Activated naive CD8-positive, alpha-beta T cell treated with anti-CD3 and anti-CD28 coated beads, Interleukin-2, amount 50 U/mL, for 24 hours (primary cell): ENCODE measurements at regions not wholly inside any gene's neighbourhood (a gene's known extent, or its start where the extent isn't known, plus 50 kb on each side); places are given as distances from the start of the nearest gene placed in this dataset.
"Not testable (repeated sequence)": the region's sequence is repeated elsewhere in the genome, so short reads cannot be mapped to it uniquely, and the experiment has no call there.

Experiments used
- ATAC-seq: fragments of 150-1000 bp; cut with Tn5 transposase; one replicate; pipeline ENCODE4 v1.10.0; 2021
- DNase-seq: peaks from one replicate; pipeline ENCODE4 v3.0.0; 2021
- H3K27ac Mint-ChIP-seq: one replicate; pipeline ENCODE4 v1.8.0; 2021; ENCODE audit warnings: mild to moderate bottlenecking, mixed read lengths
- H3K27me3 Mint-ChIP-seq: one replicate; pipeline ENCODE4 v1.8.0; 2021; ENCODE audit warnings: mixed read lengths
- H3K36me3 Mint-ChIP-seq: one replicate; pipeline ENCODE4 v1.8.0; 2021; ENCODE audit warnings: low read depth, mixed read lengths
- H3K4me1 Mint-ChIP-seq: one replicate; pipeline ENCODE4 v1.8.0; 2021; ENCODE audit warnings: mixed read lengths
- H3K4me3 Mint-ChIP-seq: one replicate; pipeline ENCODE4 v1.8.0; 2021; ENCODE audit warnings: mild to moderate bottlenecking, moderate library complexity, mixed read lengths
- H3K9me3 Mint-ChIP-seq: one replicate; pipeline ENCODE4 v1.8.0; 2021; ENCODE audit warnings: mixed read lengths

DNA sequence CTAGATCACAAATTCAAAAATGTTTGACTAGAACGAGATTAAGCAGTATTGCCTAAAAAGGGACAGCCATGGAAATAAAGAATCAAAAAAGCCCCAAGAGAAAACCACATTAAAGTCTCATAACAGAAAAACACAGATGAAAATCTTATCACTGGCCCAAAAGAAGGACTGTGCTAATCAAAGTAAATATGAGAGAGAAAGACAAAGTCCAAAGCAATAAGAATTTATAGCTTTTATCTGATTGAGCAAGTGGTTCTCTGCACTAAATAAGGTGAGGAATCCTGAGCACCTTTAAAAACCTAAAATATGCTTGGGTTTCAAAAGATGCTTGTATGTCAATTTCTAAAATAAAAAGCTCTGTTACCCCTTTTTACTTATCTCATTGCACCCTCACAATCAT lies 409.3 kb downstream of the GASK1B start:
- Mint-ChIP-seq H3K4me1 (no peaks in the 10 kb centered on the region), H3K36me3 (no peaks in the 10 kb centered on the region), H3K27ac (no peak overlapping the region), H3K4me3 (no peak overlapping the region), H3K27me3 (no peaks in the 10 kb centered on the region), H3K9me3 (peaks cover 4% of the 10 kb centered on the region)
- ATAC-seq (no peak), DNase-seq (no peak)

DNA sequence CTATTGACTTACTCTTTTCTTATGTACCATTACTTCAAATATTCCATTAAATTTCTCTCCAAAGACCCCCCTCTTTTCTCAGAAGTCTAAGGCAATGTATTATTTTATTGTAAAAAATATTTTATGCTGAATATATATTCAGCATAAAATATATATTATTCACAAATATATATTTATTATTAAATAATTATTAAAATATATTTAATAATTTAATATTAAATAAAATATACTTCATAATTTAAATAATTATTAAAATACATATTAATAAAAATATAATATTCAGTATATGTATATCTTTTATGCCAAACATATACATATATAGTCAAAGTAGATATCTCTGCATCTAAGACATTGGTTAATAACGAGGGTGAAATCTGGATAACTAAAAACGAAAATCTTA lies 418.4 kb downstream of the GASK1B start:
- no peak overlapping the region for H3K4me3 Mint-ChIP-seq
- H3K4me1 Mint-ChIP-seq, result no peaks in the 10 kb centered on the region
- ATAC-seq (no peak), DNase-seq (no peak)
- H3K27ac Mint-ChIP-seq, result no peak overlapping the region
- H3K27me3 Mint-ChIP-seq, result no peaks in the 10 kb centered on the region
- H3K36me3 Mint-ChIP-seq, result no peaks in the 10 kb centered on the region
- H3K9me3 Mint-ChIP-seq, result peaks cover 5% of the 10 kb centered on the region

DNA sequence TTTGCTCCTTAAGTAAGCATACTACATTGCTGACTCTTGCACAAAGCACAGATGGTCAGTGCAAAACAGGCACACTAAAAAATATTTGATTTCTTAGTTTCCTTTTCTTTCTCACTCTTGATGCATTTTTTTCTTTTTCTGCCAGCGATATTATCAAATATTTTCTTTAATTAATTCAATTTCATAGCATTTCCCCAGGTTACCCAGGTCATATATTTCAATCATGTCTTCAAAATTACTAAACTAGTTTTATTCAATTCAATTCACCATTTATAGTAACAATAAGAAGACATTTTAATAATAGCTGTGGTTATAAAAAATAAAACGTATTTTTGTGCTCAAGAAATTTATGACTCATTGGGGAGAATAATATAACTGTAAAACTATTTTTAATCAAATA lies 421.2 kb downstream of the GASK1B start:
- no peak overlapping the region for H3K27ac Mint-ChIP-seq
- ATAC-seq, result no peak

DNA sequence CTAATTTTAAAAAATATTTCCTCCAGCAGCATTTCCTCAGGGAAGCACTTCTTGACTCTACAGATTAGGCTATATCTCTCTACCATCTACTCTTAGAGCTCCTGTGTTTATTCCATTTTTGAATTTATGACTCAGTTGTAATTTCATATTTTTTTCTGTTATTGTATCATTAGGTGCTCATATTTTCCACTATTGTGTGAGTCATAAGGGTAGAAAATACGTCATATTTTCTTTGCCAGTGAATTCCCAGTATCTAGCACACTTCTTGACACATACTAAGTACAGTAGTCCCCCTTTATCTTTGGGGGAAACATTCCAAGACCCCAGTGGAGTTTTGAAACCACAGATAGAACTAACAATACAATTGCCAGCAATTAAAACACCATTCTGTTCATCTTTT lies 431.2 kb downstream of the GASK1B start:
- Mint-ChIP-seq H3K27ac (no peak overlapping the region), H3K4me1 (no peaks in the 10 kb centered on the region), H3K27me3 (no peaks in the 10 kb centered on the region), H3K4me3 (no peak overlapping the region), H3K36me3 (no peaks in the 10 kb centered on the region), H3K9me3 (no peaks in the 10 kb centered on the region)
- ATAC-seq (no peak), DNase-seq (no peak)

More for the DNA sequence above, 421.2 kb downstream of the GASK1B start:
- H3K4me3 Mint-ChIP-seq, result no peak overlapping the region
- no peak for DNase-seq
- H3K4me1 Mint-ChIP-seq, result no peaks in the 10 kb centered on the region
- peaks cover 17% of the 10 kb centered on the region for H3K9me3 Mint-ChIP-seq
- H3K36me3 Mint-ChIP-seq, result no peaks in the 10 kb centered on the region
- no peaks in the 10 kb centered on the region for H3K27me3 Mint-ChIP-seq

DNA sequence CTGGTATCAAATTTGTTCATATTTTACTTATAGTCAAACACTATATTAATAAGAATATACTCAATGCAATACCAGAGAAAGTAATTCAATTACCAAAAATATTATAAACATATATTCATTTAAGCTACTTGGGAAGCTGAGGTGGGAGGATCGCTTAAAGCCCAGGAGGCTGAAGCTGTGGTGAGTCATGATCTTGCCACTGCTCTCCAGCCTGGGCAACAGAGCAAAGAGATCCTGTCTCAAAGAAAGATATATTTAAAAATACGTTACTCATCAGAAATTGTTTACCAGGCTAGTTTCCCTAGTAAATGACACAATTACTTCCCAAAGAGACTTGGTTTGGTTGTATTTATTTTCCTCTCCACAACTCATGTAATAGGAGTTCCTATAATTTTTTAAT lies 433.6 kb downstream of the GASK1B start:
- DNase-seq (no peak), ATAC-seq (no peak)
- H3K4me1 Mint-ChIP-seq, result no peaks in the 10 kb centered on the region
- H3K27ac Mint-ChIP-seq, result no peak overlapping the region
- H3K27me3 Mint-ChIP-seq, result no peaks in the 10 kb centered on the region
- no peak overlapping the region for H3K4me3 Mint-ChIP-seq
- no peaks in the 10 kb centered on the region for H3K36me3 Mint-ChIP-seq
- no peaks in the 10 kb centered on the region for H3K9me3 Mint-ChIP-seq

DNA sequence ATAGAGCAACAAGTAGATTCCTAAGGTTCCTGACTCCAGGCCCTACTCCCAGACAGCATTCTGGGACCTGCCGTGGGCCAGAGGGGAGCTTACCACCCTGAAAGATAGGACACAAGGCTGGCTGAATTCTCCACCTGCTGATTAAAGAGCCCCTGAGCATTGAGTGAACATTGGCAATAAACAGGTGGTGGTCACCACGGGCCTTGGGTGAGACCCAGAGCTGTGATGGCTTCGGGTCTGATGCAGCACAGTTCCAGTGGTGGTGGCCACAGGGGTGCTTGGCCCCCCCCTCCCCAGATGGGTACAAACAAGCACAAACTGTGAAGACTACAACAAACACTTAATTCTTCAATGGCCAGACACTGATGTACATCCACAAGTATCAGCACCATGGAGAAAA lies 444.6 kb downstream of the GASK1B start:
- no peaks in the 10 kb centered on the region for H3K36me3 Mint-ChIP-seq
- no peak overlapping the region for H3K4me3 Mint-ChIP-seq
- H3K27ac Mint-ChIP-seq, result no peak overlapping the region
- DNase-seq (no peak), ATAC-seq (no peak)
- peaks cover 8% of the 10 kb centered on the region for H3K9me3 Mint-ChIP-seq
- no peaks in the 10 kb centered on the region for H3K4me1 Mint-ChIP-seq
- H3K27me3 Mint-ChIP-seq, result no peaks in the 10 kb centered on the region

DNA sequence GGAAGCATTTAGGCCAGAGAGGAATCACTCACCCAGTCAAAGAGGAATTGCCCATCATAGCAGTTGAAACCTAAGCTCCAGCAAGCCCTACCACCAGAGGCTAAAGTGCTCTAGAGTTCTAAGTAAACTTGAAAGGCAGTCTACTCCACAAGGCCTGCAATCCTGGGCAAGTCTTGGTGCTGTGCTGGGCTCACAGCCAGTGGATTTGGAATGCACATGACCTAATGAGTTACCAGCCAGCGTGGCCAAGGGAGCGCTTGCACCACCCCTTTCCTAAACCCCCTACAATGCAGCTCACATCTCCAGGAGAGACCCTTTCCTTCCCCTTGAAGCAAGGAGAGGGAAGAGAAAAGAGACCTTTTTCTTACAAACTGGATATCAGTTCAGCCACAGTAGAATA lies 445.7 kb downstream of the GASK1B start:
- Mint-ChIP-seq H3K4me1 (no peaks in the 10 kb centered on the region), H3K27ac (no peak overlapping the region), H3K36me3 (no peaks in the 10 kb centered on the region), H3K27me3 (no peaks in the 10 kb centered on the region), H3K4me3 (no peak overlapping the region), H3K9me3 (peaks cover 8% of the 10 kb centered on the region)
- ATAC-seq, result no peak
- no peak for DNase-seq

DNA sequence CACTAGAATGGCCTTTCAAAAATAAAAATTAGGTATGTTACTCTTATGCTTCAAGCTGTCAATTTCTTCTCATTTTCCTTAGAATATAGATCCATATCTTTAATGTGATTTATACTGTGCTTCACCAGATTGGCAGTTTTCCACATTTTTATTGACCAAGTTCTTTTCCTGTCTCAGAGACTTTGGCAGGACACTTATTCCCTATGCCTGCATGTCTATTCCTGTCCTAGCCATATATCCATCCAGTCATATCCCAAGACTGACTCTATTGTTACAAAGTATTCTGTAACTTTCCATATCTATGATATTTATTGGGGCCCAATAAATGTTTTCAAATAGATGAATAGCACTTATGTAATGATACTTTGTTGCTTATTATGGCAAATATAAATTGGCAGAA lies 450.7 kb downstream of the GASK1B start:
- DNase-seq (no peak), ATAC-seq (no peak)
- Mint-ChIP-seq H3K27ac (no peak overlapping the region), H3K9me3 (peaks cover 16% of the 10 kb centered on the region), H3K36me3 (no peaks in the 10 kb centered on the region), H3K27me3 (no peaks in the 10 kb centered on the region), H3K4me1 (no peaks in the 10 kb centered on the region), H3K4me3 (no peak overlapping the region)

DNA sequence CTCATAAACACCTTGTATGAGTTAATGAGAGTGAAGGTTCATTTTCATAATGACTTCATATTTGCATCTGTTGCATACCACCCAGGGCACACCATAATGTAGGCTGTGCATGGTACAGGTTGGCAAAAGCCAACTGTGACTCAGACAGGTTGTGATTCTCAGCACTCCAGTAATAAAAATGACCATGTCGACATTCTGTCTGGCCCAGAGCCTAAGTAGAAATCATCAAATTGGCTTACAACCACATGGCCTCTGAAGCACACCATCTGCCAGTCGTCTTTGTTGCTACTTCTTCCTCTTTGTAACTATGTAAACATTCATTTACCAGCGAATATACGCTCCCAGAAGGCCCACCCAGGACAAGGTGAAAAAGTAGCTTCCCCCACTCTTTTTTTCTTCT lies 459.5 kb downstream of the GASK1B start:
- peaks cover 3% of the 10 kb centered on the region for H3K9me3 Mint-ChIP-seq
- H3K27me3 Mint-ChIP-seq, result no peaks in the 10 kb centered on the region
- no peak overlapping the region for H3K27ac Mint-ChIP-seq

DNA sequence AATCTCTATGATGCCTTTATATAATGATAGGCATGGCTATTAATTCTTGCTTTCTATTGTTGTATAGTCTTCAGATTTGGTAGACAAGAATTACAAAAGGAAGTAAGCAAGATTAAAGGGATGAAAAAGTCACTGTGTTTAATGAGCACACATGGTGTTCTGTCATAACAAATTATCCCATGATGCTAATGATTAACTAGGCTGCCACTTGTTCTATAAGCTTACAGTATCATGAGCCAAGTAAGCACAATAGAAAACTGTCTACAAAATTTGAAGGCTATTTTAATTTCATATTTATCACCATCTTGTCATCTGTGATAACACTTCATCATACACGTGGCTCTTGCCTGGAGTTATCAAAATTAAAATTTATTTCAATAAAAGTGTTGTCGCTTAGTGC lies 466.7 kb downstream of the GASK1B start:
- DNase-seq, result no peak
- no peak overlapping the region for H3K4me3 Mint-ChIP-seq
- H3K36me3 Mint-ChIP-seq, result no peaks in the 10 kb centered on the region
- no peaks in the 10 kb centered on the region for H3K27me3 Mint-ChIP-seq
- ATAC-seq, result no peak
- peaks cover 3% of the 10 kb centered on the region for H3K9me3 Mint-ChIP-seq
- H3K27ac Mint-ChIP-seq, result no peak overlapping the region
- H3K4me1 Mint-ChIP-seq, result no peaks in the 10 kb centered on the region

More for the DNA sequence above, 459.5 kb downstream of the GASK1B start:
- H3K4me3 Mint-ChIP-seq, result no peak overlapping the region
- H3K36me3 Mint-ChIP-seq, result no peaks in the 10 kb centered on the region
- H3K4me1 Mint-ChIP-seq, result no peaks in the 10 kb centered on the region
- no peak for DNase-seq
- ATAC-seq, result no peak

DNA sequence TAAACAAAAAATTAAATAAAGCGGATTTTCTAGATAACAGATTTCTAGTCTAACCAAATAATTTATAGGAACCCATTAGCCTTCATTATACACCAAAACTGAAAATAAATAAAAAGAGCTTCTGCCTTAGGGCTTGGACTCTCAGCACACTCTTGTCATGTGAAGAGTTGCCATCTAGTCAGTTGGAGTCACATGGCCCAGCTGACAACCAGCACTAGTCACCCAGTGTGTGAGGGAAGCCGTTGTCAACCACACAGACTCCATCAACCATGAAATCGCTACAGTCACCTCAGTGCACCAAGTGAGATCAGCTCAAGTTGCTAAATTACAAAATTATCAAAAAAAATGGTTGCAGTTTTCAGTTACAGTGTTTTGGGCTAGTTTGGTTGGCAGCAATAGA lies 470.0 kb downstream of the GASK1B start:
- Mint-ChIP-seq H3K36me3 (no peaks in the 10 kb centered on the region), H3K4me1 (no peaks in the 10 kb centered on the region), H3K27ac (no peak overlapping the region), H3K27me3 (no peaks in the 10 kb centered on the region), H3K4me3 (no peak overlapping the region), H3K9me3 (no peaks in the 10 kb centered on the region)
- no peak for DNase-seq
- ATAC-seq, result no peak

DNA sequence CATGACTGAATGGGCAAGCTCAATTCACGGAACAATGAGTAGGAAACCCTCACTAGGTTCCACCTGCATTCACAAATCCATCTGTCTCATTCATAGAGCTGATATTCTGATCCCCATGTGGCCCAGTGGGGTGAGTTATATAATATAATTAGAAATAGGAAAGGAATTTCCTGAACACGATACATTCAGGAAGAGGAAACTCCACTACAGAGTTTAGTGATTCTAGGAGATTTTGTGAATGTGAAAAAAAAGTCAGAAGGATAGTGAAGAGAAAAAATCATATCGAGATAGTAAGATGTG lies 471.2 kb downstream of the GASK1B start:
- Mint-ChIP-seq H3K4me3 (no peak overlapping the region), H3K9me3 (no peaks in the 10 kb centered on the region), H3K4me1 (no peaks in the 10 kb centered on the region), H3K27ac (no peak overlapping the region), H3K27me3 (no peaks in the 10 kb centered on the region), H3K36me3 (no peaks in the 10 kb centered on the region)
- DNase-seq (no peak), ATAC-seq (no peak)

DNA sequence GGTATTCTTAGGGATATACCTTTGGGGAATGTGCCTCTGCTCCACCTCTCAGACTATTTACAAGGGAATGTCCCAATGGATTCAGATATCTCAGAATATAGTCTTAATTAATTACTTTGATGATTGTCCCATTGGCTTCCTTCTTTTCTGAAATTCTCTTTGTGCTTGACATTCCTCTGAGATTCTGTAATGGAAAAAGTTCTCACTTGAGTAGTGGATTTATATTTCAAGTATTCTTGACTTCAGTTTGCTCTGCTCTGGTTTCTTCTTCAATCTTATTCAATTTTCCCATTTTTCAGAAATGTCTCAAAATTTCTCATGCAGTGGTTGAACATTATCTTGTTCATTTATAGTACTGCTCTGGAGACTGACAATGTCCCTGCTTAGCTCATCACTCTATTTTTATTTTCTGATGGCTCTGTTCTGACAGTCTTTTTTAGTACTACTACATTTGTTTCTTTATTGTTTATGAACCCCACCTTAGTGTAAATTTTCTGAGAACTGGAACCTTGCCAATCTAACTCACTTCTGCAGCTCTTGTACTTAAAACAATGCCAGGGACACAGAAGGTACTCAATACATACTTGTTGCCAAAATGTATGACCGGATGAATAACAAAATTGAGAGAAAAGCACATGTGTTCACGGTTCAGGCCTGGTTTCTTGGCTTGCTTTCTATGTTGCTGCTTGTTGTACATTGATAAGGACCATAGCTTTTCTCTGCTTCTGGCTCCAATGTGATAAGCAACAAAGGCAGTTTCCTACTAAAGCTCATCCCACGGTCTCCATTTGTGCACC lies 471.7 kb downstream of the GASK1B start:
- H3K4me3 Mint-ChIP-seq, result no peak overlapping the region
- H3K9me3 Mint-ChIP-seq, result no peaks in the 10 kb centered on the region
- no peak for ATAC-seq
- H3K27me3 Mint-ChIP-seq, result no peaks in the 10 kb centered on the region
- no peaks in the 10 kb centered on the region for H3K36me3 Mint-ChIP-seq
- H3K4me1 Mint-ChIP-seq, result no peaks in the 10 kb centered on the region
- H3K27ac Mint-ChIP-seq, result no peak overlapping the region
- DNase-seq, result no peak

DNA sequence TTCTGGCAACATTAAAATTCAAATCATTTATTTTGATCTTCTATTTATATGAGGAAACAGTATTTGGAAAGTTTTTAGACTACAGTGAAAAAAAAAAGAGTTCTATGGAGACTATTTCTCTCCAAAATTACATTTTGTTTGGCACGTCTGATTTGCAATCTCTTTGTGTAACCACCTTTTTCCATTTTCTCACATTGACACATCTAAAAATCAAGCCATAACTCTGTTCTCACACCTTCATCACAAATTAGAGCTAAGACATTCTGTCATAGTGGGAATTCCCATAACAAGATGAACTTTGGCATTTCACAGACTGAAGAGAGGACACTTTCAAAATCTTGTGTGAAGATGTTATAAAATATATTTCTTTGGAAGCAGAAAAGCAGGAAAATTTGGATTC lies 468.9 kb downstream of the GRIA2 start:
- DNase-seq, result no peak
- Mint-ChIP-seq H3K27ac (no peak overlapping the region), H3K27me3 (no peaks in the 10 kb centered on the region), H3K4me1 (no peaks in the 10 kb centered on the region), H3K4me3 (no peak overlapping the region), H3K36me3 (no peaks in the 10 kb centered on the region), H3K9me3 (peaks cover 3% of the 10 kb centered on the region)
- ATAC-seq, result no peak

DNA sequence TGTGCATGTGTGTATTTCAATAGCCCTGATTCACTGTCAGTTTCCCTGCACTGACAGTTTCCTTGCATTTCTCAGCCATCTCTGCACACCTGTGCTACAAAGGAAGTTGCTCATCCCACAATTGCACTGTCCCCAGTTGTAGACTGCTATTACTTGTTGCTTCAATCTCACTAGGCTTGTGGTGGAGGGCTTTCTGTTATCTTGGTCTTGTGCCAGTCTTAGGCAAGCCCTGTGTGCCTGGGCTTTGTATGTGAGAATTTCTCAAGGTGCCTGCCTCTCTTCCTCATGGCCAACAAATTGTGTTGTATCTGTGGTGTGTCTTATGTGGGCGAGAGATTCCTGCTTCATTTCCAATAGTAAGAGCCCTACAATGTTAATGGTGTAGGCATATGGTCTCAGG lies 467.4 kb downstream of the GRIA2 start:
- no peaks in the 10 kb centered on the region for H3K36me3 Mint-ChIP-seq
- no peak overlapping the region for H3K4me3 Mint-ChIP-seq
- H3K27ac Mint-ChIP-seq, result no peak overlapping the region
- peaks cover 6% of the 10 kb centered on the region for H3K9me3 Mint-ChIP-seq
- ATAC-seq, result no peak
- H3K4me1 Mint-ChIP-seq, result no peaks in the 10 kb centered on the region
- no peak for DNase-seq
- H3K27me3 Mint-ChIP-seq, result no peaks in the 10 kb centered on the region

DNA sequence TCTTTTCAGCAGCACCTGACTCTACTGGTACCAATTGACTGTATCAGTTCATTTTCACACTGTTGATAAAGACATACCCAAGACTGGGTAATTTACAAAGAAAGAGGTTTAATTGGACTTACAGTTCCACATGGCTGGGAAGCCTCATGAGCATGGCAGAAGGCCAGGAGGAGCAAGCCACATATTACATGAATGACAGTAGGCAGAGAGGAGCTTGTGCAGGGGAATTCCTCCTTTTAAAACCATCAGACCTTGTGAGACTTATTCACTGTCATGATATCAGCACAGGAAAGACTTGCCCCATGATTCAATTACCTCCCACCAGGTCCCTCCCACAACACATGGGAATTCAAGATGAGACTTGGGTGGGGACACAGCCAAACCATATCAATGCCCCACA lies 458.8 kb downstream of the GRIA2 start:
- not testable (repeated sequence) for H3K27me3 Mint-ChIP-seq, H3K4me3 Mint-ChIP-seq, ATAC-seq, H3K36me3 Mint-ChIP-seq, H3K4me1 Mint-ChIP-seq, H3K27ac Mint-ChIP-seq, DNase-seq
- peaks cover 16% of the 10 kb centered on the region for H3K9me3 Mint-ChIP-seq
